ENCODE measurements at regions not wholly inside any gene's neighbourhood (a gene's known extent, or its start where the extent isn't known, plus 50 kb on each side); places are given as distances from the start of the nearest gene placed in this dataset.
"Not testable (repeated sequence)": the region's sequence is repeated elsewhere in the genome, so short reads cannot be mapped to it uniquely, and the experiment has no call there.

- CTCF ChIA-PET; intact Hi-C loops (cut with micrococcal nuclease); H3K4me1 Mint-ChIP-seq (ENCODE audit: low read depth); POLR2A ChIA-PET; DNase-seq; H3K27ac Mint-ChIP-seq; H3K27me3 Mint-ChIP-seq; H3K9me3 Mint-ChIP-seq; H3K36me3 Mint-ChIP-seq; H3K4me3 Mint-ChIP-seq: not testable (repeated sequence)
Observed at GRCh38 chr16:33713710-33714538, 254.5 kb downstream of the TP53TG3F start.

- H3K27me3 Mint-ChIP-seq; H3K27ac Mint-ChIP-seq; POLR2A ChIA-PET; H3K9me3 Mint-ChIP-seq; H3K36me3 Mint-ChIP-seq; H3K4me1 Mint-ChIP-seq (ENCODE audit: low read depth); CTCF ChIA-PET; intact Hi-C loops (cut with micrococcal nuclease); DNase-seq; H3K4me3 Mint-ChIP-seq: not testable (repeated sequence)
Observed at GRCh38 chr16:33731167-33731566, 271.8 kb downstream of the TP53TG3F start.

DNA sequence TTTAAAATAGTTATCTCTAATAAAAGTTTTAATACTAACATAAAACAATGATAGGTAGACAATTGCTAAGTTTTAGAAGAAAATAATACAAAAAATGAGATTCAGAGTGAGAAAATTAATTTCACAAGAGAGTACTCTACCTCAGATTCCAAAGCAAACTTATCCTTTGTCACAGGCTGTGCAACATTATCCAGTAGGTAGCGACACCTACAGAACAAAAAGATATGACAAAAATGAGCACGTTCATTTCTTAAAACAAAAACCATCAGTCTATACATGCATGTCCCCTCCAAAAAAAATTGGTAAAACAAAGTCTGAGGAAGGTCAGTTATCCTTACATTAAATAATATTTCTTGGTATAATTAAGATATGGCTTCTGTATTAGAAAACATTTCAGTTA, 275.2 kb downstream of the TP53TG3F start:
- H3K27me3 Mint-ChIP-seq; H3K36me3 Mint-ChIP-seq; DNase-seq; H3K4me3 Mint-ChIP-seq; POLR2A ChIA-PET; CTCF ChIA-PET; H3K4me1 Mint-ChIP-seq (ENCODE audit: low read depth); H3K9me3 Mint-ChIP-seq; H3K27ac Mint-ChIP-seq; intact Hi-C loops (cut with micrococcal nuclease): not testable (repeated sequence)

GRCh38 chr16:33766869-33767765, 307.7 kb downstream of the TP53TG3F start:
- POLR2A ChIA-PET; H3K27me3 Mint-ChIP-seq; intact Hi-C loops (cut with micrococcal nuclease); H3K36me3 Mint-ChIP-seq; CTCF ChIA-PET; H3K4me3 Mint-ChIP-seq; H3K4me1 Mint-ChIP-seq (ENCODE audit: low read depth); H3K27ac Mint-ChIP-seq; DNase-seq; H3K9me3 Mint-ChIP-seq: not testable (repeated sequence)

DNA sequence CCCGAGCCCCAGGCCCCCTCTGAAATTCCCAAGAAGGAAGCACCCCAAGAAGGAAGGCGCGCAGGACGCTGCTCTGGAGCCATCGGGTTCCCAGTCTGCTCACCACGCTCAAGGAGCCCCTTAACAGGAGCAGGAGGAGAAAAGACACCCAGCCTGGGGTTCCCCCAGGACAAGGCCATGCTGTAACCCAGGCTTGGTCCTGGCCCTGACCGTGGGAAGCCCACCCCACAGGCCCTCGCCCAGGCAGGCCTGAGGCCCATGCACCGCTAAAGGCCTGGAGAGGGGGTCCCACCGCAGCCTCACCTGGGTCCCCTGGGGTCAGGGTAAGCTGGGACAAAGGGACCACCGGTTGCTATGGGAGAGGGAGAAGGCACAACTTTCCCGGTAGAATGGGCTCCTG, 309.3 kb downstream of the TP53TG3F start:
- H3K4me3 Mint-ChIP-seq; H3K9me3 Mint-ChIP-seq; H3K4me1 Mint-ChIP-seq (ENCODE audit: low read depth); CTCF ChIA-PET; H3K36me3 Mint-ChIP-seq; intact Hi-C loops (cut with micrococcal nuclease); H3K27me3 Mint-ChIP-seq; DNase-seq; H3K27ac Mint-ChIP-seq; POLR2A ChIA-PET: not testable (repeated sequence)

- H3K9me3 Mint-ChIP-seq; H3K27me3 Mint-ChIP-seq; H3K36me3 Mint-ChIP-seq; DNase-seq; intact Hi-C loops (cut with micrococcal nuclease); H3K4me3 Mint-ChIP-seq; CTCF ChIA-PET; H3K4me1 Mint-ChIP-seq (ENCODE audit: low read depth); POLR2A ChIA-PET; H3K27ac Mint-ChIP-seq: not testable (repeated sequence)
Observed at GRCh38 chr16:33769180-33769846, 309.9 kb downstream of the TP53TG3F start.

- intact Hi-C loops (cut with micrococcal nuclease); H3K4me3 Mint-ChIP-seq; H3K4me1 Mint-ChIP-seq (ENCODE audit: low read depth); CTCF ChIA-PET; POLR2A ChIA-PET; DNase-seq; H3K27ac Mint-ChIP-seq; H3K36me3 Mint-ChIP-seq; H3K27me3 Mint-ChIP-seq: not testable (repeated sequence)
- peaks cover 11% of the 10 kb centered on the region for H3K9me3 Mint-ChIP-seq
Observed at GRCh38 chr16:33770478-33770877, 311.1 kb downstream of the TP53TG3F start.

DNA sequence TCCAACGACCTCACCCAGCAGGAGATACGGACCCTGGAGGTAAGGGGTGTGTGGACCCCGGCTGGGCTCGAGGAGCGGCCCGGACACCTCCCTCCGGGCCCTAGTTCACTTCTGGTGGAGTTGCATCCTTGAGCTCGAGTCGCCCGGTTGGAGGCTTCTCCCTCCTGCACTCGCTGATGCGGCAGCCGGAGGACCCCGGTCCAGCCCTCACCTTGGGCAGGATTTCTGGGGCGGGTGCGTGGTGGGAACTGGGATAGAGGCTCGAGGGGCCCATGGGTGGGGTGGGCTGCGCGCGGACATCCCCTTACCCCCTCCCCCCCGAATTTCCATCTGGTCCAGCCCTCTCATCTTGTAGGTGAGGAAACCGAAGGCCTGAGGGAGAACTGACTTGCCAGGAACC, 311.8 kb downstream of the TP53TG3F start:
- DNase-seq; POLR2A ChIA-PET; intact Hi-C loops (cut with micrococcal nuclease); H3K27ac Mint-ChIP-seq; CTCF ChIA-PET; H3K27me3 Mint-ChIP-seq; H3K36me3 Mint-ChIP-seq; H3K4me1 Mint-ChIP-seq (ENCODE audit: low read depth); H3K4me3 Mint-ChIP-seq: not testable (repeated sequence)
- H3K9me3 Mint-ChIP-seq = peaks cover 11% of the 10 kb centered on the region

GRCh38 chr16:33773966-33774365, 314.6 kb downstream of the TP53TG3F start:
- intact Hi-C loops (cut with micrococcal nuclease); H3K27ac Mint-ChIP-seq; POLR2A ChIA-PET; H3K4me3 Mint-ChIP-seq; H3K27me3 Mint-ChIP-seq; H3K4me1 Mint-ChIP-seq (ENCODE audit: low read depth); DNase-seq; H3K36me3 Mint-ChIP-seq; CTCF ChIA-PET: not testable (repeated sequence)
- H3K9me3 Mint-ChIP-seq = peaks cover 11% of the 10 kb centered on the region

GRCh38 chr16:33774724-33775123, 315.3 kb downstream of the TP53TG3F start:
- intact Hi-C loops (cut with micrococcal nuclease); DNase-seq; H3K4me3 Mint-ChIP-seq; CTCF ChIA-PET; H3K27me3 Mint-ChIP-seq; POLR2A ChIA-PET; H3K27ac Mint-ChIP-seq; H3K36me3 Mint-ChIP-seq; H3K4me1 Mint-ChIP-seq (ENCODE audit: low read depth): not testable (repeated sequence)
- H3K9me3 Mint-ChIP-seq = peaks cover 11% of the 10 kb centered on the region

DNA sequence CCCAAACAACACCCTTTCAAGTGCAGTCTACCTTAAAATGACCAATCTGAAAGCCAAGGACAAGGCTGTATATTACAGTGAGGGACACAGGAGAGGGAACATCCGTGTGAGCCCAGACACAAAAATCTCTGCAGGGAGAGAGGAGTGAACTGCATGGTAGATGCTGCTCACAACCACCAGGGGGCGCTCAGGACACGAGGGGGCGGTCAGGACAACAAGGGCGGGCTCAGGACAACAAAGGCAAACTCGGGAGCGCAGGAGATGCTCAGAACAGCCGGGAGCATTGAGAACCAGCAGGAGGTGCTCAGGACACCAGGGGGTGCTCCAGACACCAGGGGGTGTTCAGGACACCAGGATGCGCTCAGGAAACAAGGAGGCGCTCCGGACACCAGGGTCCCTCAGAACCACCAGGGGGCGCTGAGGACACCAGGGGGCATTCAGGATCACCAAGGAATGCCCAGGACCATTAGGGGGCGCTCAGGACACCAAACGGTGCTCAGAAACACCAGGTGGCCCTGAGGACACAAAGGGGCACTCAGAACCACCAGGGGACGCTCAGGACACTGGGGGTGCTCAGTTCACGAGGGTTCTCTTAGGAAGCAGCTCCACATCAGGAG, 357.0 kb downstream of the TP53TG3F start:
- POLR2A ChIA-PET; H3K4me3 Mint-ChIP-seq; H3K4me1 Mint-ChIP-seq (ENCODE audit: low read depth); H3K27me3 Mint-ChIP-seq; DNase-seq; CTCF ChIA-PET; H3K9me3 Mint-ChIP-seq; H3K27ac Mint-ChIP-seq; H3K36me3 Mint-ChIP-seq; intact Hi-C loops (cut with micrococcal nuclease): not testable (repeated sequence)

- H3K4me1 Mint-ChIP-seq (ENCODE audit: low read depth); H3K9me3 Mint-ChIP-seq; DNase-seq; H3K27ac Mint-ChIP-seq; H3K27me3 Mint-ChIP-seq; POLR2A ChIA-PET; CTCF ChIA-PET; H3K36me3 Mint-ChIP-seq; H3K4me3 Mint-ChIP-seq; intact Hi-C loops (cut with micrococcal nuclease): not testable (repeated sequence)
Observed at GRCh38 chr16:33824736-33825135, 365.3 kb downstream of the TP53TG3F start.
